Muscle layer of duodenum (tissue), 2 donors: ENCODE measurements at regions not wholly inside any gene's neighbourhood (a gene's known extent, or its start where the extent isn't known, plus 50 kb on each side); places are given as distances from the start of the nearest gene placed in this dataset.

ENCODE experiments used
- H3K27ac ChIP-seq: one replicate; pipeline ENCODE4 v1.7.0; 2013; ENCODE audit warnings: mild to moderate bottlenecking, low read length
- H3K27me3 ChIP-seq: one replicate; pipeline ENCODE4 v1.7.0; 2013; ENCODE audit warnings: low read depth, mild to moderate bottlenecking, control low read depth, low read length
- H3K36me3 ChIP-seq, 2 donors: one replicate each; pipeline ENCODE4 v1.7.0; 2013; ENCODE audit warnings: low read length in 2 of 2, control low read depth in 1 of 2, mild to moderate bottlenecking in 1 of 2; ENCODE audit not compliant: insufficient read depth in 2 of 2, control insufficient read depth in 1 of 2
- H3K4me1 ChIP-seq, 2 donors: one replicate each; pipeline ENCODE4 v1.7.0; 2013; ENCODE audit warnings: low read length in 2 of 2, mild to moderate bottlenecking in 2 of 2, control low read depth in 1 of 2, moderate library complexity in 1 of 2; ENCODE audit not compliant: insufficient read depth in 2 of 2, control insufficient read depth in 1 of 2
- H3K4me3 ChIP-seq, 2 donors: one replicate each; pipeline ENCODE4 v1.7.0; 2013; ENCODE audit warnings: low read length in 2 of 2, low read depth in 1 of 2, mild to moderate bottlenecking in 1 of 2
- H3K9me3 ChIP-seq, 2 donors: one replicate each; pipeline ENCODE4 v1.7.0; 2013; ENCODE audit warnings: low read length in 2 of 2, control low read depth in 1 of 2, mild to moderate bottlenecking in 1 of 2; ENCODE audit not compliant: control insufficient read depth in 1 of 2
- donor health status: healthy.

DNA sequence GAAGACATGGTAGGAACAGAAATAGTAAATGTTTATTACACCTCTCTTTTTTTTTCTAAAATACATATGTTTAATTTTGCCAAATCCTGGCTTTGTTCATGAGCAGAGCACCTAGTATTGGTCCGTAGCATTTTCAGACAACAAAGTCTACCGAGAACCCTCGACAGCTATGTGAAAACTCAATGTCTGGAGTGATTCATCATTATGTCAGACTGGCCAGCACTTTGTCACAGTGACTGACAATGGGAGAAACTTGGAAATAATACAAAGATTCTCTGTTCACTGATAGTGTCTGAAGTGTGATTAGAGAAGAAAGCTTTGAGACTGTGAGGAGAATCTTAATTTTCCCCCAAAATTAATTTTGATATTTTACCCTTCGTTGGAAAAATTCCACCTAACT, 143.0 kb downstream of the HNMT start:
- no peak overlapping the region for H3K4me3 ChIP-seq
- H3K27me3 ChIP-seq, result no peaks in the 10 kb centered on the region
- H3K36me3 ChIP-seq, result no peaks in the 10 kb centered on the region
- H3K4me1 ChIP-seq, result no peaks in the 10 kb centered on the region
- no peaks in the 10 kb centered on the region for H3K9me3 ChIP-seq
- H3K27ac ChIP-seq, result no peak overlapping the region

DNA sequence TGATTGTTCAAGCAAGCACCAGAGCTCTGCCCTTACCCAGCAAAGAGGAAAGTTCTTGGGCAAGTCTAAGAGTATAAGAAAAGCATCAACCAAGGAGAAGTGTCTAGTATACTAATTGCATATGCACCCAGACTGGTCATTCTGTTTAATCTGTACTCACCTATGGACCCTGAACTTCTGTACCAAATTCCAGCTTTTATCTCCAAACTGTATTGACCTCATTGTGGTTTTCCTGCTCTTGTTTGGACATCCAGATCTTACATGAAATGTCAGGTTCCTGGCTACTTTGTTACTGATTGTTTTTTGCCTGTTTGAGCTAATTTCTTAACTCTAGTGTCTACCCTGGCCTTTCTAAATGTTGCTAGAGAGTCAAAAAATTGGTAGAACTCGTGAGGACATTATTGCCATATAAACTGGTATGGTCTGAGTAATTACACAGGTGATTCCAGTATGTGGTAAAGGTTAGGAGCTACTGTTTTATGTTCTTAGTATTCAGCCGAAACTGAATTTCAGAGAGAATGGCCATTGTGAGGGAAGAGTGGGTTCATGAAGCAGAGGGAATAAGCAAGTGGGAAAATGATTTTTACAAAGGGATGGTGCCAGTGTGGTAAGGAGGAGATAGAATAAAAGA, 146.3 kb downstream of the HNMT start:
- no peaks in the 10 kb centered on the region for H3K4me1 ChIP-seq
- H3K27me3 ChIP-seq, result no peaks in the 10 kb centered on the region
- H3K27ac ChIP-seq, result no peak overlapping the region
- H3K9me3 ChIP-seq, result peaks cover 0 to 2% of the 10 kb centered on the region in 2 donors
- H3K4me3 ChIP-seq, result no peak overlapping the region
- H3K36me3 ChIP-seq, result no peaks in the 10 kb centered on the region

DNA sequence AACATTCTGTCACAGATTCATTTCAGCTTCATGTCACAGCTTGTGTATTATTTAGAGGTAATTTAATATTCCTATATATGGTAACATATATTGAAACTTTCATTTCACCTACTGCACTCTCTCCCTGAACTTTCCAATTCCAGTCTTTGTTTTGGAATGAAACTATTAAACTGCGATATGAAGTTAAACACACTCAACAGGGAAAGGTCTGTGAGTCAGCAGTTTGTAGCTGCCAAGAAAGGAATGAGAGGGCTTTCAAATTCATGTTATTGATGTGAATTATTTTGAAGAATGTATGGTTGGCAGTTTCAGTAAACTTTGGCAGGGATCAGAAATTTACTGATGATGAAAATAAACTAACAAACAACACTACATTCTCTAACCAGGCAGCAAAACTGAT, 148.3 kb downstream of the HNMT start:
- H3K36me3 ChIP-seq, result no peaks in the 10 kb centered on the region
- no peaks in the 10 kb centered on the region for H3K27me3 ChIP-seq
- H3K27ac ChIP-seq, result no peak overlapping the region
- H3K9me3 ChIP-seq, result peaks cover 0 to 2% of the 10 kb centered on the region in 2 donors
- H3K4me3 ChIP-seq, result no peak overlapping the region
- no peaks in the 10 kb centered on the region for H3K4me1 ChIP-seq

DNA sequence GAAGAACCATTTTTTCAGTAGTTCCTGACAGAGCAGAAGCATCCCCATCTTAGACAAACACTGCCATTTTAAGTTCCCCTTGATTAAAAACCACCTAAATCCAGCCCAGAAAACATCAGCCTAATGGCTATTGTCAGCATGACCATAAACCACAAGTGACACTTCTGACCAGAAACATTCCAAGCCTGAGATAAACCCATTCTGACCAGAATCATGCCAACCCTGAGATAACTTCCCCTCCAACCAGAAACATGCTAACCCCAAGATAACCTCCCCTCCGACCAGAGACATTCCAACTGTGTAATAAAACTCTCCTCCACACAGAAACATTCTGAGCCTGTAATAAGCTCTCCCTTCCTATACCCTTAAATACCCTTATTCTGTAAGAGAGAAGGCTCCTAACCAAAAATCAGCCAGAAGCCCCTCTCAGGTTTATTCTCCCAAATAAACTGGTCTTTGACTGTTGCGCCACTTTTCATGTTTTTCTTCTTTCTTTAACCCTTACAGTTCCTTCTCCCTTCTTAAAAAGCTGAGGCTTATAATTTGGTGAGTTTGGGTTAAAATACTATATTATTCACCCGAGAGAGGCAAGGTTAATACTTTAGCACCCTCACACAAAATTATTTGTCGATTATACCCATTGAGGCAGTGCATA, 149.7 kb downstream of the HNMT start:
- Histone ChIP-seq H3K36me3 (no peaks in the 10 kb centered on the region), H3K27ac (no peak overlapping the region), H3K9me3 (peaks cover 0 to 2% of the 10 kb centered on the region in 2 donors), H3K4me3 (no peak overlapping the region), H3K27me3 (no peaks in the 10 kb centered on the region), H3K4me1 (no peaks in the 10 kb centered on the region)

DNA sequence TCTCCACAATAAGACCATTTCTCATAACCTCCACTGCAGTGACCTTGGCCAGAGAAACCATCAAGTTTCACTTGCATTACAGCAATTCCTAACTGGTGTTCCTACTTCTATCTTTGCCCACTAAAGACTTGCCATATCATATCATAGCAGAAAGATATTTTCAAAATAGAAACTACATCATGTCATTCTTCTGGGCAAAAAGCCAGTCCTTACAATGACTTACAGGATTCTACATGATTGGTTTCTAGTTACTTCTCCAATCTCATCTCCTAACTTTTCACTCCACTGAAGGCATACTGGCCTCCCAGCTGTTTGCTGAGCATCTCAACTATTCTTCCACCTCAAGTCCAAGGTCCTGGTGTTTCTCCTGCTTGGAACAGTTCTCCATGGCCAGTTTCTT, 151.4 kb downstream of the HNMT start:
- Histone ChIP-seq H3K27ac (no peak overlapping the region), H3K4me3 (no peak overlapping the region), H3K27me3 (no peaks in the 10 kb centered on the region), H3K36me3 (no peaks in the 10 kb centered on the region), H3K4me1 (no peaks in the 10 kb centered on the region), H3K9me3 (peaks cover 0 to 2% of the 10 kb centered on the region in 2 donors)

DNA sequence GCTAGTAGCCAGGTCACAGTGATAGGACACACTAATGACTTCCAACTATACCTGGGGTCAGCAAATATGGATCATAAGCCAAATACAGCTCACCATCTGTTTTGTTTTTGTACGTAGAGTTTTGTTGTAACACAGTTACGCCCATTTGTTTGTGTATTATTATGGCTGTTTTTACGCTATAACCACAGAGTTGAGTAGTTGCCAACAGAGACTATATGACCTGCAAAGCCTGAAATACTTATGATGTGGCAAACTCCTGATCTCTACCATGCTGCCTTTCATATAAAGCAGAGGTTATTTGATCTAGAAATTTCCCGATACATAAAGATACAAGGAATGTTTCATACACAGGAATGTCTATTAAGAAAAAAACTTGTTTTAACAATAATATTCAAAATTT, 152.2 kb downstream of the HNMT start:
- no peaks in the 10 kb centered on the region for H3K27me3 ChIP-seq
- no peaks in the 10 kb centered on the region for H3K36me3 ChIP-seq
- no peaks in the 10 kb centered on the region for H3K4me1 ChIP-seq
- no peak overlapping the region for H3K4me3 ChIP-seq
- H3K27ac ChIP-seq, result no peak overlapping the region
- H3K9me3 ChIP-seq, result peaks cover 0 to 2% of the 10 kb centered on the region in 2 donors

DNA sequence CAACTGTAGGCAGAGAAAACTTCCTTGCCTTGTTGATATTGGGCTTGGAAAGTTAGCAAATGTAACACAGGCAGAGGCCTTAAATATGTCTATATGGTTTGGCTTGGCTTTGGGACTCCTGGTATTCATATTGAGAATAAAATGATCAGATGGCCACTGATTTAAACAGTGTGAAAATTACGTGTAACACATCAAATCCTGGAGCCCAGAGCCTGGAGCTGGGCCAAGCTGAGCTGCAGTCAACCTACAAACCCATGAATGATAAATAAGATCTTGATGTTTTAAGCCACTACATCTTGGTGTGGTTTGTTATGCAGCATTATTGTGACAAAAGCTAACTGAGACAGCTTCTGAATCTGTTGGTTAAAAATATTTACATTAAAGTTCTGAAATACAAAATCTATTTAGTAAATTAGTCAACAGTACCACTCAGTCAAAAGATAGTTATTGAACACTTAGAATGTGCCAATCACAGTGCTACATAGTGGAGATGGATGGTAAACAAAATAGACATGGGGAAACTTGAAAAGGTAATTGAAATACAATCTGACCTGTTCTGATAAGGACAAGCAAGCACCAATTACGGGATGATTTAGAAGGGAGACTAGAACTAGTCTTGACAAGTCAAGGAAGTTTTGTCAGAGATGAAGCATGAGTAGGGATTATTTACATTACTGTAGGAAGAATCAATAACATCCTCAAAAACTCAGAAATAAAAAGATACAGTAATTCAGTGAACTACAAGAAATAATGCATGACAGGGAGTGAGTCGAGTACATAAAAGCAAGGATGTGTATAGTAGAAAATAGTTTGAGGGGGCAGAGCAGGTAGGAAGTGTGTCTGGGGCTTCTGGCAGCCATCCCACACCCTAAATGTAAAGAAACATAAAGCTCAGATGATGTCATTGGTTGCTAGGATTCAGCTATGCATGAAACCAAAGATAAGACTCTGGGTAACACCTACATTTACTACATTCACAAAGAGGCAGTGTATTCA, 157.7 kb downstream of the HNMT start:
- no peaks in the 10 kb centered on the region for H3K4me1 ChIP-seq
- no peak overlapping the region for H3K27ac ChIP-seq
- H3K4me3 ChIP-seq, result no peak overlapping the region
- no peaks in the 10 kb centered on the region for H3K36me3 ChIP-seq
- H3K27me3 ChIP-seq, result no peaks in the 10 kb centered on the region
- H3K9me3 ChIP-seq, result no peaks in the 10 kb centered on the region

DNA sequence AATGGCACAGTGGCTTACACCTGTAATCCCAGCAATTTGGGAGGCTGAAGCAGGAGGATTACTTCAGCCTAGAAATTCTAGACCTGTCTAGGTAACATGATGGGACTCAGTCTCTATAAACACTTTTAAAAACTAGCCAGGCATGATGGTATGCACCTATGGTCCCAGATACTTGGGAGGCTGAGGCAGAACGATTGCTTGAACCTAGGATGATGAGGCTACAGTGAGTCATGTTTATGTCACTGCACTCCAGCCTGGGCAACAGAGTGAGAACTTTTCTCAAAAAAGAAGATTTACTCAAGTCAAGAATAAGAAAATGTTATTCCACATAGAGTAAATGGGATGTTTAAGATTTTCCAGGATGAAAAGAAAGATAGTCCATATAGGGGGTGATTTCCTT, 158.6 kb downstream of the HNMT start:
- no peaks in the 10 kb centered on the region for H3K27me3 ChIP-seq
- H3K36me3 ChIP-seq, result no peaks in the 10 kb centered on the region

DNA sequence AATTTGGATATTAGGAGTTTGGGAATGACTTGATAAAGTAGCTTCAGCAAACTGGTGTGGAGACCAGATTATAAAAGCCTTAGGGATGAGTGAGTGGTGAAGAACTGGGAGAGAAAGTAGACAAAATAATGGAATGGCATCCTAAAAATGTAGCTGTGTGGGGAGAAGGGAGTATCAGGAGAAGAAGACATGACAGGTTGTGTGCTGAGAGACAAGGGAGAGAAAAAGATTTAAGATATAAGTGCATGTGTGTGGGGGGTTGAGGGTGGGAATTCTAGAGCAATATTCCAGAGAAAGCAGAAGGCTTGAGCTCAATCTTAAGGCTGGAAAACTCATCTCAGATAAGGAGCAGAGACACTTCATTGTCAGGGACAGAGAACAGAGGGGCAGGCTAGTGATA, 159.5 kb downstream of the HNMT start:
- no peaks in the 10 kb centered on the region for H3K9me3 ChIP-seq
- no peaks in the 10 kb centered on the region for H3K4me1 ChIP-seq
- no peaks in the 10 kb centered on the region for H3K27me3 ChIP-seq
- no peak overlapping the region for H3K4me3 ChIP-seq
- no peaks in the 10 kb centered on the region for H3K36me3 ChIP-seq
- no peak overlapping the region for H3K27ac ChIP-seq

More for the DNA sequence above, 158.6 kb downstream of the HNMT start:
- H3K4me3 ChIP-seq, result no peak overlapping the region
- H3K4me1 ChIP-seq, result no peaks in the 10 kb centered on the region
- H3K27ac ChIP-seq, result no peak overlapping the region
- no peaks in the 10 kb centered on the region for H3K9me3 ChIP-seq

DNA sequence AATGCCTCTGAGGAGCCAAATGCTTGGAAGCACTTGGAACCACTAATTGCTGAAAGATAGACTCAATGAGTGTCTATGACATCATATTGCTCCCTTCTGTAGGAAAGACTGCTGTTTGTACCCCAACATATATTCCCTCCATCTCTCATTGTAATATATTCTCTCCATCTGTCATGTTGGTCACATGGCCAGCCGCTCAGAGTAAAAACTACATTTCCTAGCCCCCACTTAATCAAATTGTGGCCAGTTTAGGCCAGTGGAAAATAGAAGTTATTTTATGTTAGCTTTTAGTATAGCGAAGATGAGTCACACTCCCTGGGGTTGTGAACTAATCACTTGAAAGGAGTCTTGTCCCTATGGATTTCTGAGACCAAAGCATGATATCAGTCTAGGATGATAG, 160.2 kb downstream of the HNMT start:
- H3K27me3 ChIP-seq, result no peaks in the 10 kb centered on the region
- no peak overlapping the region for H3K4me3 ChIP-seq
- no peak overlapping the region for H3K27ac ChIP-seq
- no peaks in the 10 kb centered on the region for H3K9me3 ChIP-seq
- H3K4me1 ChIP-seq, result no peaks in the 10 kb centered on the region
- no peaks in the 10 kb centered on the region for H3K36me3 ChIP-seq
